Upper lobe of left lung (tissue), 4 donors: ENCODE measurements at regions not wholly inside any gene's neighbourhood (a gene's known extent, or its start where the extent isn't known, plus 50 kb on each side); places are given as distances from the start of the nearest gene placed in this dataset.

Experiments
- EP300 ChIP-seq, 4 donors: sonication (generic); formaldehyde crosslinking; IDR thresholded peaks; one replicate each; pipeline ENCODE4 v1.5.1; 2017; ENCODE audit warnings: antibody characterized with exemption in 4 of 4, control low read depth in 2 of 4
- POLR2A ChIP-seq, 4 donors: fragments of 450-650 bp; IDR thresholded peaks; one replicate each; pipeline ENCODE4 v1.5.1; 2016 to 2017; ENCODE audit warnings: antibody characterized with exemption in 4 of 4, mild to moderate bottlenecking in 2 of 4
- POLR2AphosphoS5 ChIP-seq, 2 donors: sonication (generic); formaldehyde crosslinking; IDR thresholded peaks; one replicate each; pipeline ENCODE4 v1.5.1; 2017; ENCODE audit warnings: antibody characterized with exemption in 2 of 2
- TF ChIP-seq, protein P1 (sequence below), 6 experiments: fragments of 450-650 bp in 4 of 6; fragments of 200-600 bp in 2 of 6; sonication (generic) in 2 of 6; IDR thresholded peaks; one replicate each; pipeline ENCODE4 v1.5.1; 2016 to 2019; ENCODE audit warnings: antibody characterized with exemption in 6 of 6

DNA sequence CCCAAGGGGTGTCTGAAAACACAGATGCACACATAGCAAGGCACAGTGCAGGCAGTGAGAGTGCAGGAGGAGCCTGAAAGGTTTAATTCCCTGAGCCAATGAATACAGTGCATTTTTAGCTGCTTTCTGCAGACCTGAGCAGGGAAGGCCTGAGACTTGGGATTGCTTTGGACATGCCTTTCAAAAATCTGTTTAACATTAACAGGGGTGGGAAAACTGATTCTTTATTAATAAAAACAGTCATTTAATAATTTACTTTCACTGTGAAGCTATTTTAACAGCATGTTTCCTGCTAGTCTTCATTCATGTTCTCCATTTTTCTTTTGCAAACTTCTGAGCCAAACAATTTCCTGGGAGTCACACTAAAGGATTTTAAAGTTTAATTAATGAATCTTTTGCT lies 488.1 kb downstream of the SMARCA1 start:
- TF ChIP-seq POLR2A (IDR thresholded peaks at IDR 0.05) (no peak), EP300 (IDR thresholded peaks at IDR 0.05) (no peak), POLR2AphosphoS5 (IDR thresholded peaks at IDR 0.05) (no peak)
- TF ChIP-seq, protein P1, sequence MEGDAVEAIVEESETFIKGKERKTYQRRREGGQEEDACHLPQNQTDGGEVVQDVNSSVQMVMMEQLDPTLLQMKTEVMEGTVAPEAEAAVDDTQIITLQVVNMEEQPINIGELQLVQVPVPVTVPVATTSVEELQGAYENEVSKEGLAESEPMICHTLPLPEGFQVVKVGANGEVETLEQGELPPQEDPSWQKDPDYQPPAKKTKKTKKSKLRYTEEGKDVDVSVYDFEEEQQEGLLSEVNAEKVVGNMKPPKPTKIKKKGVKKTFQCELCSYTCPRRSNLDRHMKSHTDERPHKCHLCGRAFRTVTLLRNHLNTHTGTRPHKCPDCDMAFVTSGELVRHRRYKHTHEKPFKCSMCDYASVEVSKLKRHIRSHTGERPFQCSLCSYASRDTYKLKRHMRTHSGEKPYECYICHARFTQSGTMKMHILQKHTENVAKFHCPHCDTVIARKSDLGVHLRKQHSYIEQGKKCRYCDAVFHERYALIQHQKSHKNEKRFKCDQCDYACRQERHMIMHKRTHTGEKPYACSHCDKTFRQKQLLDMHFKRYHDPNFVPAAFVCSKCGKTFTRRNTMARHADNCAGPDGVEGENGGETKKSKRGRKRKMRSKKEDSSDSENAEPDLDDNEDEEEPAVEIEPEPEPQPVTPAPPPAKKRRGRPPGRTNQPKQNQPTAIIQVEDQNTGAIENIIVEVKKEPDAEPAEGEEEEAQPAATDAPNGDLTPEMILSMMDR (IDR thresholded peaks at IDR 0.05), result no peak
